ENCODE measurements at regions not wholly inside any gene's neighbourhood (a gene's known extent, or its start where the extent isn't known, plus 50 kb on each side); places are given as distances from the start of the nearest gene placed in this dataset.

GRCh38 chr1:238419209-238419608 is 528.5 kb upstream of the ZP4 start:
- dilution Hi-C loops (cut with MboI; ENCODE audit: extremely low pct_ligation_motif_present, low sequenced_read_pairs), result no loop called here
- BruUV-seq (replicated peaks), result no TSS peak
- no peak overlapping the region for H3K4me2 ChIP-seq (ENCODE audit: insufficient read depth, low read length)

More at GRCh38 chr1:238419209-238419608, 528.5 kb upstream of the ZP4 start:
- Histone ChIP-seq H3K9me1 (replicated peaks; ENCODE audit: control insufficient read depth, extremely low read depth, insufficient read depth, low read length) (no peaks in the 10 kb centered on the region), H3K9ac (replicated peaks; ENCODE audit: extremely low read depth, insufficient read depth, low read length) (no peak overlapping the region), H3K27me3 (ENCODE audit: control insufficient read depth in 2 of 2, insufficient read depth in 2 of 2, low read length in 2 of 2) (no peaks in the 10 kb centered on the region), H2AFZ (ENCODE audit: low read depth, low read length) (no peak overlapping the region), H3K4me1 (ENCODE audit: control insufficient read depth, extremely low read depth, insufficient read depth, low read length) (no peaks in the 10 kb centered on the region), H4K20me1 (replicated peaks; ENCODE audit: control insufficient read depth, extremely low read depth, insufficient read depth, low read length) (no peaks in the 10 kb centered on the region), H3K9me3 (replicated peaks; ENCODE audit: control insufficient read depth, insufficient read depth, low read length) (peaks cover 6% of the 10 kb centered on the region), H3K79me2 (ENCODE audit: control insufficient read depth, insufficient read depth, low read length) (no peaks in the 10 kb centered on the region), H3K27ac (ENCODE audit: insufficient read depth, low read depth, low read length) (no peak overlapping the region), H3K4me3 (replicated peaks in 1 of 3; ENCODE audit: insufficient read depth in 1 of 3, low read depth in 1 of 3, low read length in 3 of 3) (no peak overlapping the region), H3K36me3 (ENCODE audit: control insufficient read depth in 2 of 2, extremely low read depth in 1 of 2, insufficient read depth in 2 of 2, low read length in 2 of 2) (no peaks in the 10 kb centered on the region)
- ChIA-PET CTCF (no interaction called here), POLR2A (no interaction called here)
- FAIRE-seq (no peak), DNase-seq (ENCODE audit: low read depth, low spot score) (no peak)
- TF ChIP-seq MYC (IDR thresholded peaks at IDR 0.05; ENCODE audit: low read depth, low read length), result no peak
- TF ChIP-seq JUN (IDR thresholded peaks at IDR 0.05; ENCODE audit: borderline replicate concordance, insufficient read depth, insufficient read length, low read depth), result no peak
- no peak for TF ChIP-seq POLR2AphosphoS5 (IDR thresholded peaks at IDR 0.05; ENCODE audit: insufficient read depth, low read depth, low read length)
- TF ChIP-seq, protein P1, sequence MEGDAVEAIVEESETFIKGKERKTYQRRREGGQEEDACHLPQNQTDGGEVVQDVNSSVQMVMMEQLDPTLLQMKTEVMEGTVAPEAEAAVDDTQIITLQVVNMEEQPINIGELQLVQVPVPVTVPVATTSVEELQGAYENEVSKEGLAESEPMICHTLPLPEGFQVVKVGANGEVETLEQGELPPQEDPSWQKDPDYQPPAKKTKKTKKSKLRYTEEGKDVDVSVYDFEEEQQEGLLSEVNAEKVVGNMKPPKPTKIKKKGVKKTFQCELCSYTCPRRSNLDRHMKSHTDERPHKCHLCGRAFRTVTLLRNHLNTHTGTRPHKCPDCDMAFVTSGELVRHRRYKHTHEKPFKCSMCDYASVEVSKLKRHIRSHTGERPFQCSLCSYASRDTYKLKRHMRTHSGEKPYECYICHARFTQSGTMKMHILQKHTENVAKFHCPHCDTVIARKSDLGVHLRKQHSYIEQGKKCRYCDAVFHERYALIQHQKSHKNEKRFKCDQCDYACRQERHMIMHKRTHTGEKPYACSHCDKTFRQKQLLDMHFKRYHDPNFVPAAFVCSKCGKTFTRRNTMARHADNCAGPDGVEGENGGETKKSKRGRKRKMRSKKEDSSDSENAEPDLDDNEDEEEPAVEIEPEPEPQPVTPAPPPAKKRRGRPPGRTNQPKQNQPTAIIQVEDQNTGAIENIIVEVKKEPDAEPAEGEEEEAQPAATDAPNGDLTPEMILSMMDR (IDR thresholded peaks at IDR 0.05; ENCODE audit: extremely low read depth in 1 of 2, insufficient read depth in 1 of 2, low read depth in 1 of 2, low read length in 2 of 2), result no peak
- no peak for TF ChIP-seq GATA2 (IDR thresholded peaks at IDR 0.05; ENCODE audit: insufficient read depth, insufficient read length, low read depth, low read length)
- TF ChIP-seq POLR2A (IDR thresholded peaks at IDR 0.05; ENCODE audit: low read depth, low read length), result no peak
- no peak for TF ChIP-seq EZH2 (IDR thresholded peaks at IDR 0.05; ENCODE audit: borderline replicate concordance, low read depth, low read length, severe bottlenecking)
- TF ChIP-seq FOS (IDR thresholded peaks at IDR 0.05; ENCODE audit: borderline replicate concordance, insufficient read depth, low read length), result no peak
- no peak for TF ChIP-seq MAX (IDR thresholded peaks at IDR 0.05; ENCODE audit: insufficient read depth, insufficient read length)
- intact Hi-C loops (cut with micrococcal nuclease), result no loop called here

All from endothelial cell of umbilical vein (primary cell).